ENCODE measurements at regions not wholly inside any gene's neighbourhood (a gene's known extent, or its start where the extent isn't known, plus 50 kb on each side); places are given as distances from the start of the nearest gene placed in this dataset.

- TF ChIP-seq CTCF (IDR thresholded peaks at IDR 0.05) (no peak), POLR2A (IDR thresholded peaks at IDR 0.05) (no peak), EP300 (IDR thresholded peaks at IDR 0.05) (no peak), POLR2AphosphoS5 (IDR thresholded peaks at IDR 0.05) (no peak)
Measured at GRCh38 chr9:110121170-110121569, 86.8 kb downstream of the C9orf152 start.
